Fibroblast of lung (primary cell): ENCODE measurements at regions not wholly inside any gene's neighbourhood (a gene's known extent, or its start where the extent isn't known, plus 50 kb on each side); places are given as distances from the start of the nearest gene placed in this dataset.

Source experiments
- DNase-seq, 2 donors: peaks; one replicate each; pipeline versions ENCODE4 v3.0.0 to v3.0.0-alpha.2; 2010; ENCODE audit warnings: low read depth in 2 of 2
- H2AFZ ChIP-seq: 2 replicates; pipeline ENCODE4 v1.5.1; 2012; ENCODE audit warnings: low read length, control low read depth, inconsistent platforms
- H3K27ac ChIP-seq: 2 replicates; pipeline ENCODE4 v1.5.1; 2011; ENCODE audit warnings: low read length, control low read depth; ENCODE audit not compliant: insufficient read depth
- H3K27me3 ChIP-seq: 2 replicates; pipeline ENCODE4 v1.5.1; 2011; ENCODE audit warnings: mild to moderate bottlenecking, low read length; ENCODE audit not compliant: control insufficient read depth, insufficient read depth
- H3K36me3 ChIP-seq: 2 replicates; pipeline ENCODE4 v1.5.1; 2011; ENCODE audit warnings: low read length; ENCODE audit not compliant: control insufficient read depth, insufficient read depth
- H3K4me1 ChIP-seq: 2 replicates; pipeline ENCODE4 v1.5.1; 2011; ENCODE audit warnings: low read length; ENCODE audit not compliant: control insufficient read depth, insufficient read depth; ENCODE audit errors: extremely low read depth
- H3K4me2 ChIP-seq: 2 replicates; pipeline ENCODE4 v1.5.1; 2011; ENCODE audit warnings: low read length, control low read depth; ENCODE audit not compliant: insufficient read depth; ENCODE audit errors: extremely low read depth
- H3K4me3 ChIP-seq, 4 experiments: fragments of 200-600 bp in 1 of 4; sonication (generic) in 1 of 4; replicated peaks in 1 of 4; 2 replicates each; pipeline ENCODE4 v1.5.1; 2011 to 2016; ENCODE audit warnings: low read length in 4 of 4, low read depth in 3 of 4, mild to moderate bottlenecking in 3 of 4, control low read depth in 2 of 4, inconsistent platforms in 1 of 4, mixed read lengths in 1 of 4; ENCODE audit not compliant: insufficient read depth in 1 of 4; ENCODE audit errors: control extremely low read depth in 1 of 4
- H3K79me2 ChIP-seq: 2 replicates; pipeline ENCODE4 v1.5.1; 2012; ENCODE audit warnings: mild to moderate bottlenecking, low read length, inconsistent platforms; ENCODE audit not compliant: control insufficient read depth, insufficient read depth
- H3K9ac ChIP-seq: 2 replicates; pipeline ENCODE4 v1.5.1; 2011; ENCODE audit warnings: mild to moderate bottlenecking, low read length, control low read depth; ENCODE audit not compliant: insufficient read depth
- H3K9me3 ChIP-seq: 2 replicates; pipeline ENCODE4 v1.5.1; 2012; ENCODE audit warnings: low read depth, low read length; ENCODE audit not compliant: control insufficient read depth, insufficient read depth
- H4K20me1 ChIP-seq: 2 replicates; pipeline ENCODE4 v1.5.1; 2011; ENCODE audit warnings: low read length; ENCODE audit not compliant: control insufficient read depth, insufficient read depth; ENCODE audit errors: extremely low read depth
- EZH2 ChIP-seq: IDR thresholded peaks from 2 replicates; pipeline ENCODE4 v1.5.1; 2012; ENCODE audit warnings: low read length, control low read depth, mild to moderate bottlenecking; ENCODE audit errors: missing control alignments
- TF ChIP-seq, protein P1 (sequence below), 2 donors: IDR thresholded peaks in 1 of 2; conservative IDR thresholded peaks in 1 of 2; 1 replicate in 1 of 2; 2 replicates in 1 of 2; pipeline ENCODE4 v1.5.1; 2011 to 2012; ENCODE audit warnings: low read length in 2 of 2, control low read depth in 1 of 2, inconsistent platforms in 1 of 2, low read depth in 1 of 2, mild to moderate bottlenecking in 1 of 2

DNA sequence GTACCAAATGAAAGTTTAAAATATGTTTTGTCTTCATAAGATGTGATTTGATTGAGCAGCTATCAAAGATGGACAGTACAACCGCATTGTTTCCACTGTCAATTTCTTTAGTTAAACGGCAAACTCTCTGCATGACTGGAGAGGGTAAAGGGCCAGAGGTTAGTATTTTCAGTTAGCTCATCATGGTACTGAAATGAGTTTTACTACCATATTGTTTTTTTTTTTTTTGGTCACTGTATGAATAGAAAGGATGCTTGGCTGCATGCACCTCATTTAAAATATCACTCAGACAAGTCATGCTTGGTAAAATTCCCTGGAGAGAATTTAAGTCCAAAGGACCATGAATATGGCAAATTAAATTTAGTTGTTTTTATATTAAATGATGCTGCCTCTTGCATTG lies 942.1 kb upstream of the SPRY2 start:
- H3K9me3 ChIP-seq = no peaks in the 10 kb centered on the region
- H4K20me1 ChIP-seq = no peaks in the 10 kb centered on the region
- H3K27me3 ChIP-seq = no peaks in the 10 kb centered on the region
- H2AFZ ChIP-seq = no peak overlapping the region
- H3K79me2 ChIP-seq = no peaks in the 10 kb centered on the region
- no peaks in the 10 kb centered on the region for H3K4me1 ChIP-seq
- DNase-seq = no peak
- no peak overlapping the region for H3K27ac ChIP-seq
- no peak overlapping the region for H3K4me2 ChIP-seq
- no peak overlapping the region for H3K4me3 ChIP-seq
- TF ChIP-seq EZH2 = no peak
- TF ChIP-seq, protein P1, sequence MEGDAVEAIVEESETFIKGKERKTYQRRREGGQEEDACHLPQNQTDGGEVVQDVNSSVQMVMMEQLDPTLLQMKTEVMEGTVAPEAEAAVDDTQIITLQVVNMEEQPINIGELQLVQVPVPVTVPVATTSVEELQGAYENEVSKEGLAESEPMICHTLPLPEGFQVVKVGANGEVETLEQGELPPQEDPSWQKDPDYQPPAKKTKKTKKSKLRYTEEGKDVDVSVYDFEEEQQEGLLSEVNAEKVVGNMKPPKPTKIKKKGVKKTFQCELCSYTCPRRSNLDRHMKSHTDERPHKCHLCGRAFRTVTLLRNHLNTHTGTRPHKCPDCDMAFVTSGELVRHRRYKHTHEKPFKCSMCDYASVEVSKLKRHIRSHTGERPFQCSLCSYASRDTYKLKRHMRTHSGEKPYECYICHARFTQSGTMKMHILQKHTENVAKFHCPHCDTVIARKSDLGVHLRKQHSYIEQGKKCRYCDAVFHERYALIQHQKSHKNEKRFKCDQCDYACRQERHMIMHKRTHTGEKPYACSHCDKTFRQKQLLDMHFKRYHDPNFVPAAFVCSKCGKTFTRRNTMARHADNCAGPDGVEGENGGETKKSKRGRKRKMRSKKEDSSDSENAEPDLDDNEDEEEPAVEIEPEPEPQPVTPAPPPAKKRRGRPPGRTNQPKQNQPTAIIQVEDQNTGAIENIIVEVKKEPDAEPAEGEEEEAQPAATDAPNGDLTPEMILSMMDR (conservative IDR thresholded peaks at IDR 0.05 in 1 of 2, IDR thresholded peaks at IDR 0.05 in 1 of 2; ENCODE audit: low read depth in 1 of 2, low read length in 2 of 2) = no peak
- H3K9ac ChIP-seq = no peak overlapping the region
- H3K36me3 ChIP-seq = no peaks in the 10 kb centered on the region

DNA sequence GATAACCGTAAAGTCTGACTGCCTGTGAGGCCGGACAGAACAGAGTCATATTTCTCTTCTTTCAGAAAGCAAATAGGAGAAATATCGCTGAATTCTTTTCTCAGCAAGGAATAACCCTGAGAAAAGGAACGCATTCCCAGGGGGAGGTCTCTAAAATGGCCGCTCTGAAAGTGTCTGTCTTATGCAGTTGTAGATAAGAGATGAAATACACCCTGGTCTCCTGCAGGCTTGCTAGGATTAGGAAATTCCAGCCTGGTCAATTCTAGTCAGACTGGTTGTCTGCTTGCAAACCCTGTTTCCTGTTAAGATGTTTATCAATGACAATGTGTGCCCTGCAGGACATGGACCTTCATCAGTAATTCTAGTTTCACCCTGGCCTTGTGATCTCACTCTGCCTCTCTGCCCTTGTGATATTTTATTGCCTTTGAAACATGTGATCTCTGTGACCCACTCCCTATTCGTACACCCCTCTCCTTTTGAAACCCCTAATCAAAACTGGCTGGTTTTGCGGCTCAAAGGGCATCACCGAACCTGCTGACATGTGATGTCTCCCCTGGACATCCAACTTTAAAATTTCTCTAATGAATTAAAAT lies 934.8 kb upstream of the SPRY2 start:
- TF ChIP-seq EZH2 = no peak
- TF ChIP-seq, protein P1 (conservative IDR thresholded peaks at IDR 0.05 in 1 of 2, IDR thresholded peaks at IDR 0.05 in 1 of 2; ENCODE audit: low read depth in 1 of 2, low read length in 2 of 2) = no peak
- Histone ChIP-seq H3K4me2 (no peak overlapping the region), H3K4me1 (no peaks in the 10 kb centered on the region), H3K79me2 (no peaks in the 10 kb centered on the region), H3K27me3 (no peaks in the 10 kb centered on the region), H4K20me1 (no peaks in the 10 kb centered on the region), H3K9me3 (no peaks in the 10 kb centered on the region), H3K36me3 (no peaks in the 10 kb centered on the region), H3K27ac (no peak overlapping the region), H3K4me3 (no peak overlapping the region), H2AFZ (no peak overlapping the region), H3K9ac (no peak overlapping the region)
- DNase-seq = no peak

DNA sequence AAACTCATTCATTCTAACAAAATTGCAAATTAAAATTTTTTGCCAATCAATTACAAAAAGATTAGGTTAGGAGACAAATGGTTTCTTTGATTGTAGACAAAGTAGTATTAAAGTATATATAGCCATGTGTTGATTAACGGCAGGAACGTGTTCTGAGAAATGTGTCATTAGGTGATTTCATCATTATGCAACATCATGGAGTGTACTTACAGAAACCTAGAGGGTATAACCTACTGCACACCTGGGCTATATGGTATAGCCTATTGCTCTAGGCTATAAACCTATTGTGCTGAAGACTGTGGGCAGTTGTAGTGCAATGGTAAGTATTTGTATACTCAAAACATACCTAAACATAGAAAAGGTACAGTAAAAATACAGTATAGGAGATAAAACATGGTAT lies 906.8 kb upstream of the SPRY2 start:
- Histone ChIP-seq H3K4me1 (no peaks in the 10 kb centered on the region), H3K27ac (no peak overlapping the region), H3K79me2 (no peaks in the 10 kb centered on the region), H3K36me3 (no peaks in the 10 kb centered on the region), H3K9ac (no peak overlapping the region), H4K20me1 (no peaks in the 10 kb centered on the region), H2AFZ (no peak overlapping the region), H3K4me2 (no peak overlapping the region), H3K27me3 (no peaks in the 10 kb centered on the region), H3K4me3 (no peak overlapping the region), H3K9me3 (no peaks in the 10 kb centered on the region)
- no peak for DNase-seq
- no peak for TF ChIP-seq EZH2
- TF ChIP-seq, protein P1 (conservative IDR thresholded peaks at IDR 0.05 in 1 of 2, IDR thresholded peaks at IDR 0.05 in 1 of 2; ENCODE audit: low read depth in 1 of 2, low read length in 2 of 2) = no peak
